CD4-positive, alpha-beta T cell treated with Interleukin-6 for 4 hours (primary cell): ENCODE measurements at regions not wholly inside any gene's neighbourhood (a gene's known extent, or its start where the extent isn't known, plus 50 kb on each side); places are given as distances from the start of the nearest gene placed in this dataset.

Experiments
- DNase-seq: peaks from one replicate; pipeline ENCODE4 v3.0.0-alpha.2; 2020; ENCODE audit warnings: mixed read lengths

DNA sequence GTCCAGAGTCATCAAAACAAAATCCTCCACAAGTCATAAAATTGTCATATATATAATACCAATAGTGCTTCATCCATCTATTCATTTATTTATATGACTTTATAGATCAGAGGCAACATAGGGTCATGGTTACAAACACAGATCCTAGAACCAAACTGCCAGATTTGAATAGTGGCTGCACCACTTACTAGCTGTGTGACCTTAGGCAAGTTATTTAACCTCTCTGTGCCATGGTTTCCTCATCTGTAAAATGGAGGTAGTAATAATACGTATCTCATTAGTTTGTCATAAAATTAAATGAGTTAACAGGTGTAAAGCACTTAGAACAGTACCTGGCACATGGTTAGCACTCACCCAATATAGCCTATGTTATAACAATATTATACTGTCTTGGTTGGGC, 58.9 kb upstream of the BZW1 start:
- DNase-seq = no peak

- no peak for DNase-seq
Measured at GRCh38 chr2:200756618-200757321, 54.9 kb upstream of the BZW1 start.

- no peak for DNase-seq
Measured at GRCh38 chr2:200757399-200757798, 54.3 kb upstream of the BZW1 start.

- no peak for DNase-seq
Measured at GRCh38 chr2:200758341-200758740, 53.4 kb upstream of the BZW1 start.

GRCh38 chr2:200761266-200761665, 50.4 kb upstream of the BZW1 start:
- no peak for DNase-seq
